GM12874 (cell line): ENCODE measurements at regions not wholly inside any gene's neighbourhood (a gene's known extent, or its start where the extent isn't known, plus 50 kb on each side); places are given as distances from the start of the nearest gene placed in this dataset.

Experiments
- TF ChIP-seq, protein P1 (sequence below): IDR thresholded peaks from 2 replicates; pipeline ENCODE4 v1.5.1; 2011; ENCODE audit warnings: low read depth, mild to moderate bottlenecking, control low read depth, low read length, moderate library complexity; ENCODE audit not compliant: insufficient read depth

DNA sequence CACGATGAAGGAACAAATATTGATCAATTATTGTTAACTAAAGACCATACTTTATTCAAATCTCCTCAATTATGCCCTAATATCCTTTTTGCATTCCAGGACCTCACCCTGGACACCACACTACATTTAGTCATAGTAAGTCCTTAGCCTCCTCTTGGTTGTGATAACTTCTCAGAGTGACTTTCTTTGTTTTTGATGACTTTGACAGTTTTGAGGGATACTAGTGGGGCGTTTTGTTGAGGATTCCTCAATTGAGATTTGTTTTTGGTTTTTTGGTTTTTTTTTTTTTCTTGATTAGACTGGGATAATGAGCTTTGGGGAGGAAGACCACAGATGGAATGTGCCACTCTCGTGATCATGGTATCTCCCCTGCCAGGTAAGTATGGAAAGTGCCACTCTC, 105.5 kb downstream of the SOX9 start:
- TF ChIP-seq, protein P1, sequence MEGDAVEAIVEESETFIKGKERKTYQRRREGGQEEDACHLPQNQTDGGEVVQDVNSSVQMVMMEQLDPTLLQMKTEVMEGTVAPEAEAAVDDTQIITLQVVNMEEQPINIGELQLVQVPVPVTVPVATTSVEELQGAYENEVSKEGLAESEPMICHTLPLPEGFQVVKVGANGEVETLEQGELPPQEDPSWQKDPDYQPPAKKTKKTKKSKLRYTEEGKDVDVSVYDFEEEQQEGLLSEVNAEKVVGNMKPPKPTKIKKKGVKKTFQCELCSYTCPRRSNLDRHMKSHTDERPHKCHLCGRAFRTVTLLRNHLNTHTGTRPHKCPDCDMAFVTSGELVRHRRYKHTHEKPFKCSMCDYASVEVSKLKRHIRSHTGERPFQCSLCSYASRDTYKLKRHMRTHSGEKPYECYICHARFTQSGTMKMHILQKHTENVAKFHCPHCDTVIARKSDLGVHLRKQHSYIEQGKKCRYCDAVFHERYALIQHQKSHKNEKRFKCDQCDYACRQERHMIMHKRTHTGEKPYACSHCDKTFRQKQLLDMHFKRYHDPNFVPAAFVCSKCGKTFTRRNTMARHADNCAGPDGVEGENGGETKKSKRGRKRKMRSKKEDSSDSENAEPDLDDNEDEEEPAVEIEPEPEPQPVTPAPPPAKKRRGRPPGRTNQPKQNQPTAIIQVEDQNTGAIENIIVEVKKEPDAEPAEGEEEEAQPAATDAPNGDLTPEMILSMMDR = no peak

DNA sequence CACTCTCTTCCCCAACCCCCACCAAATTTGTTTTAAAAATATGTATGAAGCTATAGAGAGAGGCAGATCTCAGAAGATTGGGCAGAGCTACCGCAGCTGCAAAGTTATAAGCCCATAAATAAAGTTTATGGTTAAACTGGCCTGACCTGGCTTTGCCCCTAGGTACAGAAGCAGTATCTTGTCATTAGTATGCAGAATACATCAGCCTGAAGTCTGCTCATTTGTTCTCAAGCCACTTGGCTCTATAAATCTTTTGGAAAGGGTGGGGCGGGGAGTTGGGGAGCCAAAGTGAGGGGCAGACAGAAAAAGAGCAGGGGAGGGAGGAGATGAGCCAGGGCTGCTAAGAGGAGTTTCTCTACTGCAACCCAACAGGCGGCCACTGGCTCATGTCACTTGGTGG, 113.2 kb downstream of the SOX9 start:
- TF ChIP-seq, protein P1 = no peak

DNA sequence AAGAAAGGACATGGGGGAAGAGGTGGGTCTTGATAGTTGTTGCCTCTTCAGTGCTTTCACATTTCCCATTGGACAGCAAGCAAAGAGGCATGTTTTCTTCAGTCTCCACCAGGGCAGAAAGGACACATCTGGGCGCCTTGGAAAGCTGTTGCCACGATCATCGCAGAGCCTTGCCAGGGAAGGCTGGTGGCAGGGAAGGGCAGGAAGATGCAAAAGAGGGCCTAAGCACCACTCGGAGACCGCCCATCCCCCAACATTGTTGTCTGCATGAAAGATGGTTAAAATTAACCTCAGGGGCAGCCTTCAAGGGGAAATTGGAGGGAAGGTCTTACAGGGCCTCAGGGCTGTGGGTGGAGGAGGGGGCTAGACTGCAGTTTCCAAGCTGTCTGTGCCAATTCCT, 114.2 kb downstream of the SOX9 start:
- TF ChIP-seq, protein P1 = no peak

DNA sequence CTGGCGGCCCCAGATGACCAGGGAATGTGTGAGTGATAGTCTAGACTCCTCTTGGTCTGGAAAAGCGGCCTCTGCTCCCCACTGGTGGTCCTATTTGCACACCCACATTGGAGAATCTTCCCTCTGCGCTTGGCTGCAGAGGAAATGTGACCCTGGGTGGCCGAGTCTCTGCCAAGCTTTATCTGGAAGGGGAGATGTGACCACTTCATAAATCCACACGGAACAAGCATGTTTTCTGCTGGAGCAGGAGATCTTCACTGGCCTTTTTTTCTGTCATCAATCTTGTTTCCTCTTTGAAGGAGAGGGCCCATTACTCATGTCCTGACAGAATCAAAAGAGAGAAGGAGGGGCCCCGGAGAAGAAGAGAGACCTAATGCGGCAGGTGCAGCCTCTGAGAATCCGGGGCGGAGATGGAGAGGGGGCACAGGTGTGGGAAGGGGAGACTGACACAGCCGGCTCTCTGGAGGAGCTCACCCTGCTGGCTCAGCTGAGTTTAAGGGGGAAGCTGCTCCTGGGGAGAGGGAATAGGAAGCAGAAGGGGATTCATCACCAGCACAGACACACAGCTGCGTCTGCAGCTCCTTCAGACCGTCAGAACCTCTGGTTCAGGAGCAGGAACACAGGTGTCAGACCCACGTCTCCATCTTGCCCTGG, 116.3 kb downstream of the SOX9 start:
- TF ChIP-seq, protein P1 = no peak

DNA sequence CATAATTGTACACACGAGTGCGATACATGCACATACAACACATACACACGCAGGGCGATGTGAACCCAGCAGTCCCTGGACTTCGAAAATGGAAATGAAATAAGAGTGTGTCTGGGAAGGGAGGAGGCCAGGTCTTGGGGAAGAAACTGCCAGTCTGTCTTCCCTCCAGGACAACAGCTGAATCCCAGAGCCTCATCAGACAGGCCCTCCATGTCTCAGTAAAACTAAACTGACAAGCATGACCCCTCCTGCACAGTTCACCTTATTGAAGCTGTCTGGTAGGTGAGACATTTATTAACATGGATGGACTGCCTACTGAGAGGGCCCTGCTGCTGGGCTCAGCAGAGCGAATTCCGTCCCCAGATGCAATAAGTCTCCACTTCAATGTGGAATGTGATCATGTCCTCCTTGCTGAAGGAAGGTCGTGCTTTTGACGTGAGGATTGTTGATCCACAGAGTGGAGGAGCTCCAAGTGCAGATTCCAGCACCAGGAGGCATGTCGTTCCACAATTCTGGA, 117.4 kb downstream of the SOX9 start:
- TF ChIP-seq, protein P1 = no peak

DNA sequence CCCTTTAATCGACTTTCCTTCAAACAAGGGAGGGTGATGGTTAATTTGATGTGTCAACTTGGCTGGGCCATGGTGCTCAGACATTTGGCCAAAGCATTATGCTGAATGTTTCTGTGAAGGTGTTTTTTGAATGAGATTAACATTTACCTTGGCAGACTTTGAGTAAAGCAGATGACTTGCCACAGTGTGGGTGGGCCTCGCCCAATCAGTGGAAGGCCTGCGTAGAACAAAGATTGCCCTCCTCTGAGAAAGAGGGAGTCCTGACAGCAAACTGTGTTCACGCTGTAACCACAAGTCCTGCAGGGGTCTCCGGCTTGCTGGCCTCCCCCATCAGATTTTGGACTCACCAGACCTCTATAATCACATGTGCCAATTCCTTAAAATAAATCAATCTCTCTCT, 118.7 kb downstream of the SOX9 start:
- TF ChIP-seq, protein P1 = no peak

DNA sequence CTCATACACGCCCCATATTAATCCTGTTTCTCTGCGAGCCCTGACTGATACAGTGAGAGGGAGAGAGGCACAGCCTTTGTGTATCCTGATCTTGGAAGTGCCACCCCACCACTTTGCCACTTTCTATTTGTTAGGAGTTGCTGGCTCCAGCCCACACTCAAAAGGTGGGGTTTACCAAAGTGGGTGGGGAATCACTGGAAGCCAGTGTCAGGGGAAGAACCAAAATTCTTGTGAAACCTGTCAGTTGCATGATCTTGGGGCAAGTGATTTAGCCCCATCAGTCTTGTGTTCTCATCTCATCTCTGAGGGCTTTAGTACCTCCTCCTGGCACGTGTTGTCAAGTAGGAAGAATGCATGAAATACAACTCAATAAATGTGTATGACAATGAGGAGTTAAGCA, 119.5 kb downstream of the SOX9 start:
- TF ChIP-seq, protein P1 = no peak
